GM20000 (cell line): ENCODE measurements at regions not wholly inside any gene's neighbourhood (a gene's known extent, or its start where the extent isn't known, plus 50 kb on each side); places are given as distances from the start of the nearest gene placed in this dataset.

Experiments used
- DNase-seq: peaks from one replicate; pipeline ENCODE4 v3.0.0; 2012; ENCODE audit warnings: low spot score
- TF ChIP-seq, protein P1 (sequence below): IDR thresholded peaks from 2 replicates; pipeline ENCODE4 v1.5.1; 2012; ENCODE audit warnings: mild to moderate bottlenecking, control low read depth; ENCODE audit errors: extremely low read depth, missing control alignments

DNA sequence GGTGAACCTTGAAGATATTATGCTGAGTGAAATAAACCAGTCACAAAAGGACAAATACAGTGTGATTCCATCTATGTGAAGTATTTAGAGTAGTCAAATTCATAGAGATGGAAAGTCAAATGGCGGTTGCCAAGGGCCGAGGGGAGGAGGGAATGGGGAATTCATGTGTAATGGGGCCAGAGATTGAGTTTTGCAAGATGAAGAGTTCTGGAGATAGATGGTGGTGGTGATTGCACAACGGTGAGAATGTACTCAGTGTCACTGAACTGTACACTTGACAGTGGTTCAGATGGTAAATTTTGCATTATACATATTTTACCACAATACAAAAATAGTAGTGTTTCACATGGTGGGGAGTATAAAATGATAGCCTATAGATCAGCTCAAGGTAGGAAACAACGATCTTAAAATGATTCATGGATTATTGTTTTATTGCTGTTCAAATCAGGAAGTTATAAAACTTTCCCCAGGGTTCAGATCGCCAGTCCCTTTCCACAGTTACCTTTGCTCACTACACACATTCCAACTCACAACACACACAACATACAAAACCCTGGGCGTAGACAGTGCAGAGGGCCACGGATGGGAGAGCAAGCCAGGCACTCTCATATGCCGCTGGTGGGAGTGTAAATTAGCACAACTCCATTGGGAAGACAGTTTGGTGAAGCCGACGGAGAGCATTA lies 219.9 kb downstream of the ZIC5 start:
- no peak for DNase-seq

DNA sequence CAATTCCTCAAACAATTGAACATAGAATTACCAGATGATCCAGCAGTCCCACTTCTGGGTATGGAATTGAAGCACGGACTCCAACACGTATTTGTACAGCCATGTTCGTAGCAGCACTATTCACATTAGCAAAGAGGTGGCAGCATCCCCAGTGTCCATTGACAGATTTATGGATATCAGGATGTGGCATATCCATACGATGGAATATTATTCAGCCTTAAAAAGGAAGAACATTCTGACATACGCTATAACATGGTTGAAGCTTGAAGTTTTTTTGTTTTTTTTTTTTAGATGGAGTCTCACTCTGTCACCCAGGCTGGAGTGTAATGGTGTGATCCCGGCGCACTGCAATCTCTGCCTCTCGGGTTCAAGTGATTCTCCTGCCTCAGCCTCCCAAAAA lies 220.6 kb downstream of the ZIC5 start:
- no peak for DNase-seq
- TF ChIP-seq, protein P1, sequence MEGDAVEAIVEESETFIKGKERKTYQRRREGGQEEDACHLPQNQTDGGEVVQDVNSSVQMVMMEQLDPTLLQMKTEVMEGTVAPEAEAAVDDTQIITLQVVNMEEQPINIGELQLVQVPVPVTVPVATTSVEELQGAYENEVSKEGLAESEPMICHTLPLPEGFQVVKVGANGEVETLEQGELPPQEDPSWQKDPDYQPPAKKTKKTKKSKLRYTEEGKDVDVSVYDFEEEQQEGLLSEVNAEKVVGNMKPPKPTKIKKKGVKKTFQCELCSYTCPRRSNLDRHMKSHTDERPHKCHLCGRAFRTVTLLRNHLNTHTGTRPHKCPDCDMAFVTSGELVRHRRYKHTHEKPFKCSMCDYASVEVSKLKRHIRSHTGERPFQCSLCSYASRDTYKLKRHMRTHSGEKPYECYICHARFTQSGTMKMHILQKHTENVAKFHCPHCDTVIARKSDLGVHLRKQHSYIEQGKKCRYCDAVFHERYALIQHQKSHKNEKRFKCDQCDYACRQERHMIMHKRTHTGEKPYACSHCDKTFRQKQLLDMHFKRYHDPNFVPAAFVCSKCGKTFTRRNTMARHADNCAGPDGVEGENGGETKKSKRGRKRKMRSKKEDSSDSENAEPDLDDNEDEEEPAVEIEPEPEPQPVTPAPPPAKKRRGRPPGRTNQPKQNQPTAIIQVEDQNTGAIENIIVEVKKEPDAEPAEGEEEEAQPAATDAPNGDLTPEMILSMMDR = no peak

More for the DNA sequence above, 219.9 kb downstream of the ZIC5 start:
- TF ChIP-seq, protein P1 = no peak

DNA sequence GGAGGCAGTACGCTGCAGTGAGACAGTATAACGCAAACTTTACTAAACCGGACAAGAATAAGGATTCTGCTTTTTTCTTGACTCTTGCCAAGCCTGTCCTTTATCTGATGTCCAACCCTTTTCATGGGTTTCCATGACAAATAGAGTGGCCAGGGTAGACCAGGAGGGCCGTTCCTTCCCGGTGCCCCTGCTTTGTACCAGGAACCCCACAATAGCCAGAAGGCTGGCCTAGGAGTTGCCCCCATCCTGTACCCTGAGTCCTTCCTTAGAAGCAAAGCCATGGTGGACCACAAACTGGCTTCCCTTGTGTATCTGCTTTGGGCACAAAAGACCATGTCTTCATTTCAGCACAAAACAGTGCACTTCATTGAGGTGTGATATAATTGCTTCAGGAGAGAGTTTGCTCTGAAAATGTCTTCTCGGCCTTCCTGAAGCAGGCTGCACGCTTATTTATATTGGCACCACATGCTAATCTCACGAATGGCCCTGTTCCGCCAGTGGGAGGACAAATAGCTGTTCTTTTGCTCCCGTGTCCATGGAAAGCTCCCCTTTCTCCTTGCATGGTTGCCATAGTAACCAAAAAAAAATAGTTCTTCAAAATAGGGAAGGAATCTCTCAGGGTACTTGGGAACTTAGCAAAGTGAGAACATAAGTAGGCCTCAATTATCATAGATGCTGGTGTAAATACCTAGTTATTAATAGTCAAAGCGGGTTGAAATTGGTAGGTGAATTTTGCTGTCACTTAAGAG lies 222.1 kb downstream of the ZIC5 start:
- DNase-seq = no peak
- TF ChIP-seq, protein P1 = no peak

DNA sequence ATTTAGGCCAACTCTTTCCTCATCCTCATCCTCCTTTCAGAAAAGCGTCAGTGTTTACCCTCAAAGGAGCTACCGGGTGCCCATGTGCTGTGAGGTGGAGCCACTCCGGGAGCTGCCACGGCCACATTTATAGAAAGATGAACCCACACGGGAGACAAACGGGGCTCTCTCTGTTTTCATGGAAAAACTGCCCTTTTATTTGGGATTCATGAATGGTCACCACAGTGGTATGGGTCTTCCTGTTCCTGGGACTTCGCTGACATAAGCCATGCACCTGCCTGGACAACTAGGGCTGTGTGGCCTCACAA lies 224.2 kb downstream of the ZIC5 start:
- TF ChIP-seq, protein P1 = no peak
- no peak for DNase-seq

DNA sequence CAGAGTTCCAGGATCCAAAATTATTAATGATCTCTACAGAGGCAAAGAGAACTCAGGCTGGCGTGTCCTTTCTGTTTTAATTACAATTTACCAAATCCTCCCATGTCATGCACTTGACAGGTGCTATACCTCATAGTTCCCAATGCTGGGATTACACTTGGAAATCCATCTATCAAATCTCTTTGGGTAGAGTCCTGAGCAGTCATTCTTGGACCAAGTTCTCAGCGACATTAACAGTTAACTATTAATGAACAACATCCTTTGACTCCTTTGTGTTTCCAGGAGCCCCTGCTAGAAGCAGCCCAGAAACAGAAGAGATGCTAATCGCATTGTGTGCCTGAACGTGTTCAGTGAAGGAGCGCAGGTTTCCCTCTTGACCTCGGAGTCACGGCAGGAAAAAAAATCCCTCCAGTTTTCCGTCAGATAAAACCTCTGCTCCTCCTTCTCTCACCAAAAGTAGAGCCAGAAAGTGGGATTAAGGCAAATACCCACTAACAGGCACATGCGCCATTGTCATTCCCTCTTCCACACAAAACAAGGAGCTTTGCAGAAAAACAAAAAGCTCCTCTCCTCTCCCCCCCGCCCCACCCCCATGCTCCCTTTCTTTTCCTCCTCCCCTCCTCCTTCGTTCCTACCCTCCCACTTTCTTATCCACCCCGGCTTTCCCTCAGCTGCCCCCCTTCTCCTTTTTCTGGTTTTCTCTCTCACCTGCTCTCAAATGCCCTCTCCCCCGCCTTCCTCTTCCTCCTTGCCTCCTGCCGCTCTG lies 224.7 kb downstream of the ZIC5 start:
- no peak for DNase-seq
- TF ChIP-seq, protein P1 = no peak

DNA sequence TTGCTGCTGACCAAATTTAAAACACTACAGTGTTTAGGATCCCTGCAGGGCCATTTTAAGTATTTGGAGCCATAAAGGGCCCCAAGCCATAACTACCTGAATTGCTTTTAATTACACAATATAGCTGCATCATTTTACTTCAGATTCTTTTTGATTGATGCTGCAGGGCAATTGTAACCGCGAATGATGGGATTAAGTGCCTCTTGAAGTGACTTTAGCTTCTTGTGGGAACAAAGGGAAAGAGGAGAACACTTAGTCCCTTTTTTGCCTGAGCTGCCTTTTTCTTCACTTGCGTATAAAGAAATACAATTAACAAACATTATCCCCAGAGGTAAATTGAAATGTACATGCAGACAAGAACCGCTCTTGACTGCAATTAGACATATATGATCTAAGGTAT lies 228.5 kb downstream of the ZIC5 start:
- DNase-seq = no peak
- TF ChIP-seq, protein P1 = no peak

DNA sequence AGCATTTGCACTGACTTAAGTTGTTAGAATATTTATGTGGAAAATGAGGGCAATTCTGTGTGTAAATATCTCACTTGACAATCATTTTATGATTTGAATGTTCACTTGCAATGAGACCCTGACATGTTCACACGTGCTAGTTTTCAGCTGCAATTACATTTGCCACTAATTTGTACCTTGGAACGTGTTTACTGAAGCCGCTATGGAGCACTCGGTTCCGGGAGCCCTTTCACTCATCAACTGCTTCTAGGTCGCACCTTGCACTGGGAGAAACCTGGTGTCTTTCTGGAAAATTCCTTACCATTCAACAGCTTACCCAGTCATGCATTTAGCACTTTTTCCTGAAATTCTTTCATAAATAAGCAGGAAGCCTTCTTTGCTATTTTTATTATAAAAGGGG lies 229.6 kb downstream of the ZIC5 start:
- TF ChIP-seq, protein P1 = no peak
- no peak for DNase-seq
